ENCODE measurements at regions not wholly inside any gene's neighbourhood (a gene's known extent, or its start where the extent isn't known, plus 50 kb on each side); places are given as distances from the start of the nearest gene placed in this dataset.

GRCh38 chr18:29883114-29883513, 1159.4 kb downstream of the DSC3 start:
- TF ChIP-seq CTCF (IDR thresholded peaks at IDR 0.05) (no peak), EP300 (IDR thresholded peaks at IDR 0.05) (no peak), POLR2A (IDR thresholded peaks at IDR 0.05) (no peak)
